ENCODE measurements at regions not wholly inside any gene's neighbourhood (a gene's known extent, or its start where the extent isn't known, plus 50 kb on each side); places are given as distances from the start of the nearest gene placed in this dataset.

- DNase-seq, result no peak
Observed at GRCh38 chr3:174417573-174417972, 441.6 kb upstream of the NAALADL2 start.

GRCh38 chr3:174419216-174419615 is 439.9 kb upstream of the NAALADL2 start:
- ATAC-seq (ENCODE audit: low read depth in 2 of 2), result no peak
- Mint-ChIP-seq H3K27ac (no peak overlapping the region), H3K36me3 (no peaks in the 10 kb centered on the region), H3K27me3 (no peaks in the 10 kb centered on the region), H3K4me1 (no peaks in the 10 kb centered on the region), H3K4me3 (no peak overlapping the region), H3K9me3 (peaks cover 0 to 5% (median 0%) of the 10 kb centered on the region in 7 donors)
- no peak for DNase-seq

More at GRCh38 chr3:174417573-174417972, 441.6 kb upstream of the NAALADL2 start:
- Mint-ChIP-seq H3K27me3 (no peaks in the 10 kb centered on the region), H3K36me3 (no peaks in the 10 kb centered on the region), H3K4me3 (no peak overlapping the region), H3K9me3 (peaks cover 0 to 3% (median 0%) of the 10 kb centered on the region in 7 donors), H3K27ac (no peak overlapping the region), H3K4me1 (no peaks in the 10 kb centered on the region)
- no peak for ATAC-seq (ENCODE audit: low read depth in 2 of 2)

- Mint-ChIP-seq H3K4me3 (no peak overlapping the region), H3K4me1 (no peaks in the 10 kb centered on the region), H3K27me3 (no peaks in the 10 kb centered on the region), H3K27ac (no peak overlapping the region), H3K36me3 (no peaks in the 10 kb centered on the region), H3K9me3 (peaks cover 0 to 3% (median 0%) of the 10 kb centered on the region in 7 donors)
- ATAC-seq (ENCODE audit: low read depth in 2 of 2) (no peak), DNase-seq (no peak)
Observed at GRCh38 chr3:174423936-174424335, 435.2 kb upstream of the NAALADL2 start.

GRCh38 chr3:174424656-174425055 is 434.5 kb upstream of the NAALADL2 start:
- no peaks in the 10 kb centered on the region for H3K27me3 Mint-ChIP-seq
- H3K4me1 Mint-ChIP-seq, result no peaks in the 10 kb centered on the region
- H3K27ac Mint-ChIP-seq, result peak overlapping the region in 1 of 6 donors; percentile 71
- no peak for ATAC-seq (ENCODE audit: low read depth in 2 of 2)
- no peaks in the 10 kb centered on the region for H3K36me3 Mint-ChIP-seq
- peaks cover 0 to 3% (median 0%) of the 10 kb centered on the region in 7 donors for H3K9me3 Mint-ChIP-seq
- no peak overlapping the region for H3K4me3 Mint-ChIP-seq
- no peak for DNase-seq

- no peaks in the 10 kb centered on the region for H3K36me3 Mint-ChIP-seq
- no peak overlapping the region for H3K4me3 Mint-ChIP-seq
- ATAC-seq (ENCODE audit: low read depth in 2 of 2) (no peak), DNase-seq (no peak)
- H3K4me1 Mint-ChIP-seq, result no peaks in the 10 kb centered on the region
- peaks cover 0 to 3% (median 0%) of the 10 kb centered on the region in 7 donors for H3K9me3 Mint-ChIP-seq
- no peak overlapping the region for H3K27ac Mint-ChIP-seq
- H3K27me3 Mint-ChIP-seq, result no peaks in the 10 kb centered on the region
Observed at GRCh38 chr3:174425422-174425821, 433.7 kb upstream of the NAALADL2 start.

GRCh38 chr3:174430986-174431385 is 428.1 kb upstream of the NAALADL2 start:
- no peaks in the 10 kb centered on the region for H3K4me1 Mint-ChIP-seq
- no peak overlapping the region for H3K4me3 Mint-ChIP-seq
- no peak for DNase-seq
- peaks cover 0 to 4% (median 0%) of the 10 kb centered on the region in 7 donors for H3K9me3 Mint-ChIP-seq
- no peaks in the 10 kb centered on the region for H3K27me3 Mint-ChIP-seq
- no peak overlapping the region for H3K27ac Mint-ChIP-seq
- ATAC-seq (ENCODE audit: low read depth in 2 of 2), result no peak
- no peaks in the 10 kb centered on the region for H3K36me3 Mint-ChIP-seq

- peaks cover 0 to 4% (median 0%) of the 10 kb centered on the region in 7 donors for H3K9me3 Mint-ChIP-seq
- no peak overlapping the region for H3K4me3 Mint-ChIP-seq
- H3K27me3 Mint-ChIP-seq, result no peaks in the 10 kb centered on the region
- H3K36me3 Mint-ChIP-seq, result no peaks in the 10 kb centered on the region
- H3K4me1 Mint-ChIP-seq, result no peaks in the 10 kb centered on the region
- no peak overlapping the region for H3K27ac Mint-ChIP-seq
- DNase-seq (no peak), ATAC-seq (ENCODE audit: low read depth in 2 of 2) (no peak)
Observed at GRCh38 chr3:174431717-174432116, 427.4 kb upstream of the NAALADL2 start.

- no peak for DNase-seq
- Mint-ChIP-seq H3K27me3 (peaks cover 8 to 12% (median 8%) of the 10 kb centered on the region in 3 donors), H3K4me1 (peaks cover 6 to 8% (median 8%) of the 10 kb centered on the region in 3 donors), H3K9me3 (peaks cover 0 to 4% (median 0%) of the 10 kb centered on the region in 7 donors), H3K27ac (no peak overlapping the region), H3K36me3 (no peaks in the 10 kb centered on the region), H3K4me3 (no peak overlapping the region)
- no peak for ATAC-seq (ENCODE audit: low read depth in 2 of 2)
Observed at GRCh38 chr3:174436367-174436766, 422.8 kb upstream of the NAALADL2 start.

GRCh38 chr3:174438501-174439145 is 420.5 kb upstream of the NAALADL2 start:
- no peaks in the 10 kb centered on the region for H3K9me3 Mint-ChIP-seq
- H3K36me3 Mint-ChIP-seq, result no peaks in the 10 kb centered on the region
- H3K4me1 Mint-ChIP-seq, result peaks cover 10 to 13% (median 13%) of the 10 kb centered on the region in 3 donors
- no peak overlapping the region for H3K4me3 Mint-ChIP-seq
- H3K27ac Mint-ChIP-seq, result no peak overlapping the region
- H3K27me3 Mint-ChIP-seq, result peaks cover 8 to 19% (median 15%) of the 10 kb centered on the region in 3 donors
- DNase-seq (no peak), ATAC-seq (ENCODE audit: low read depth in 2 of 2) (no peak)

- peak overlapping the region in 1 of 6 donors; percentile 41 for H3K27ac Mint-ChIP-seq
Observed at GRCh38 chr3:174439331-174440252, 419.5 kb upstream of the NAALADL2 start.

GRCh38 chr3:174440253-174440701 is 418.9 kb upstream of the NAALADL2 start:
- no peaks in the 10 kb centered on the region for H3K9me3 Mint-ChIP-seq
- no peak for ATAC-seq (ENCODE audit: low read depth in 2 of 2)
- H3K4me3 Mint-ChIP-seq, result peak overlapping the region; percentile 27 to 83 (median 71)
- peaks cover 10 to 13% (median 13%) of the 10 kb centered on the region in 3 donors for H3K4me1 Mint-ChIP-seq
- H3K27me3 Mint-ChIP-seq, result peaks cover 8 to 19% (median 15%) of the 10 kb centered on the region in 3 donors
- no peak for DNase-seq
- peak overlapping the region in 1 of 6 donors; percentile 59 for H3K27ac Mint-ChIP-seq
- H3K36me3 Mint-ChIP-seq, result no peaks in the 10 kb centered on the region

More at GRCh38 chr3:174439331-174440252, 419.5 kb upstream of the NAALADL2 start:
- no peak for DNase-seq
- Mint-ChIP-seq H3K4me3 (peak overlapping the region; percentile 27 to 83 (median 68)), H3K27me3 (peaks cover 8 to 19% (median 15%) of the 10 kb centered on the region in 3 donors), H3K36me3 (no peaks in the 10 kb centered on the region), H3K4me1 (peaks cover 10 to 13% (median 13%) of the 10 kb centered on the region in 3 donors), H3K9me3 (no peaks in the 10 kb centered on the region)
- ATAC-seq (ENCODE audit: low read depth in 2 of 2), result no peak

GRCh38 chr3:174440741-174441587 is 418.2 kb upstream of the NAALADL2 start:
- peaks cover 8 to 19% (median 15%) of the 10 kb centered on the region in 3 donors for H3K27me3 Mint-ChIP-seq

More at GRCh38 chr3:174440741-174441587, 418.2 kb upstream of the NAALADL2 start:
- Mint-ChIP-seq H3K4me3 (peak overlapping the region; percentile 72 to 87 (median 78)), H3K4me1 (peaks cover 10 to 13% (median 13%) of the 10 kb centered on the region in 3 donors), H3K27ac (no peak overlapping the region), H3K9me3 (no peaks in the 10 kb centered on the region), H3K36me3 (no peaks in the 10 kb centered on the region)
- DNase-seq, result peak; percentile 45
- ATAC-seq (ENCODE audit: low read depth in 2 of 2), result peak; percentile 63 to 74
